K562 (cell line): ENCODE measurements at regions not wholly inside any gene's neighbourhood (a gene's known extent, or its start where the extent isn't known, plus 50 kb on each side); places are given as distances from the start of the nearest gene placed in this dataset.

Experiments used
- ATAC-seq: fragments of 200-7000 bp; cut with Tn5 transposase; 3 replicates; pipeline ENCODE4 v1.9.1; 2020; ENCODE audit warnings: moderate library complexity
- BruUV-seq: library from RNA; stranded (reverse); fragments of 400-500 nt; replicated peaks from 2 replicates; lab custom pipeline; 2021; lab: Mats Ljungman, UMichigan
- CTCF ChIA-PET: fragments of 300-600 bp; formaldehyde crosslinking; extraction: SDS; loops from one replicate; lab custom pipeline; 2021; ENCODE audit warnings: low intra/inter-chr PET ratio; lab: Yijun Ruan, JAX
- POLR2A ChIA-PET: fragments of 300-600, 350-650 bp; sonication (Branson Sonifier 250); formaldehyde crosslinking; extraction: SDS; loops from one replicate; lab custom pipeline; 2021; ENCODE audit warnings: antibody characterized with exemption, inconsistent platforms; lab: Yijun Ruan, JAX
- DNase-seq, 4 experiments: peaks; one replicate each; pipeline versions ENCODE4 v3.0.0 to v3.0.0-alpha.2; 2011 to 2018; ENCODE audit warnings: low spot score in 3 of 4, mixed read lengths in 3 of 4; ENCODE audit errors: extremely low read depth in 1 of 4
- FAIRE-seq: peaks from 2 replicates; lab custom pipeline; 2011; peaks lifted over from hg19 to GRCh38; lab: Jason Lieb, UNC
- H2AFZ ChIP-seq: 2 replicates; pipeline ENCODE4 v1.6.0; 2011; ENCODE audit warnings: low read depth, low read length, control low read depth, inconsistent platforms
- H3K27ac ChIP-seq: fragments of 200-600 bp; 3 replicates; pipeline ENCODE4 v1.8.0; 2011; ENCODE audit warnings: low read depth, mild to moderate bottlenecking, control low read depth, inconsistent platforms, low read length, moderate library complexity, mixed read lengths; ENCODE audit errors: extremely low read depth
- H3K27me3 ChIP-seq, 2 experiments: fragments of 300-600 bp in 1 of 2; 2 replicates in 1 of 2; 3 replicates in 1 of 2; pipeline versions ENCODE4 v1.6.0 to v1.8.0; 2011; ENCODE audit warnings: inconsistent platforms in 2 of 2, low read length in 2 of 2, mild to moderate bottlenecking in 1 of 2, mixed read lengths in 1 of 2, moderate library complexity in 1 of 2; ENCODE audit not compliant: control insufficient read depth in 2 of 2, insufficient read depth in 2 of 2
- H3K36me3 ChIP-seq: fragments of 300-600 bp; 3 replicates; pipeline ENCODE4 v1.8.0; 2011; ENCODE audit warnings: mild to moderate bottlenecking, low read length, inconsistent platforms; ENCODE audit not compliant: control insufficient read depth, insufficient read depth
- H3K4me1 ChIP-seq, 2 experiments: fragments of 200-600 bp in 1 of 2; replicated peaks in 1 of 2; 2 replicates in 1 of 2; 3 replicates in 1 of 2; pipeline versions ENCODE4 v1.5.1 to v1.8.0; 2011; ENCODE audit warnings: inconsistent platforms in 2 of 2, low read length in 2 of 2, mild to moderate bottlenecking in 1 of 2, mixed read lengths in 1 of 2, moderate library complexity in 1 of 2; ENCODE audit not compliant: control insufficient read depth in 2 of 2, insufficient read depth in 2 of 2
- H3K4me2 ChIP-seq: 2 replicates; pipeline ENCODE4 v1.6.1; 2011; ENCODE audit warnings: low read length, control low read depth, inconsistent platforms, mixed read lengths; ENCODE audit not compliant: insufficient read depth
- H3K4me3 ChIP-seq: fragments of 200-600 bp; sonication (generic), shearing (Covaris generic); 2 replicates; pipeline ENCODE4 v1.5.1; 2016; ENCODE audit warnings: control low read depth, inconsistent platforms
- H3K79me2 ChIP-seq: fragments of 200-600 bp; 3 replicates; pipeline ENCODE4 v1.8.0; 2011; ENCODE audit warnings: low read length, inconsistent platforms; ENCODE audit not compliant: control insufficient read depth, insufficient read depth
- H3K9ac ChIP-seq, 2 experiments: 2 replicates each; pipeline versions ENCODE4 v1.6.0 to v1.6.1; 2011; ENCODE audit warnings: low read depth in 2 of 2, low read length in 2 of 2, control low read depth in 1 of 2, inconsistent platforms in 1 of 2, mild to moderate bottlenecking in 1 of 2, mixed read lengths in 1 of 2; ENCODE audit not compliant: insufficient read depth in 1 of 2
- H3K9me1 ChIP-seq: one replicate; pipeline ENCODE4 v1.6.0; 2011; ENCODE audit warnings: inconsistent platforms, mild to moderate bottlenecking, low read length, moderate library complexity; ENCODE audit not compliant: control insufficient read depth, insufficient read depth
- H3K9me3 ChIP-seq: replicated peaks from 2 replicates; pipeline ENCODE4 v1.5.1; 2011; ENCODE audit warnings: low read depth, low read length, inconsistent platforms; ENCODE audit not compliant: control insufficient read depth, insufficient read depth
- H4K20me1 ChIP-seq: replicated peaks from 2 replicates; pipeline ENCODE4 v1.6.1; 2011; ENCODE audit warnings: low read length, inconsistent platforms, mixed read lengths; ENCODE audit not compliant: control insufficient read depth, insufficient read depth
- ETV6 ChIP-seq, 3 experiments: fragments of 150-350 bp in 1 of 3; sonication (generic) in 1 of 3; formaldehyde crosslinking in 1 of 3; IDR thresholded peaks; 2 replicates each; pipeline versions ENCODE4 v1.6.1 to v1.8.0; 2014 to 2022; ENCODE audit warnings: borderline replicate concordance in 2 of 3, low read depth in 2 of 3, antibody characterized with exemption in 1 of 3, low read length in 1 of 3, mild to moderate bottlenecking in 1 of 3, missing genetic modification reagents in 1 of 3
- HSF4 ChIP-seq: fragments of 250-450 bp; sonication (Bioruptor Pico); IDR thresholded peaks from 2 replicates; pipeline ENCODE4 v2.1.2; 2022; ENCODE audit warnings: mild to moderate bottlenecking, moderate library complexity, borderline replicate concordance
- MBD2 ChIP-seq: sonication (generic); IDR thresholded peaks from 2 replicates; pipeline ENCODE4 v1.6.1; 2016; ENCODE audit warnings: low read depth, borderline replicate concordance
- MCM3 ChIP-seq: fragments of 450-650 bp; IDR thresholded peaks from 2 replicates; pipeline ENCODE4 v1.6.1; 2016
- MTA2 ChIP-seq: fragments of 450-650 bp; IDR thresholded peaks from 2 replicates; pipeline ENCODE4 v1.6.1; 2016; ENCODE audit warnings: low read depth
- NCOA2 ChIP-seq, 2 experiments: fragments of 450-650 bp; IDR thresholded peaks; 2 replicates each; pipeline ENCODE4 v1.6.1; 2018; ENCODE audit warnings: mild to moderate bottlenecking in 2 of 2, moderate library complexity in 1 of 2; ENCODE audit not compliant: partially characterized antibody in 2 of 2
- PHF8 ChIP-seq: fragments of 200-600 bp; sonication (generic); IDR thresholded peaks from 2 replicates; pipeline ENCODE4 v1.6.1; 2012; ENCODE audit warnings: mixed run types, mild to moderate bottlenecking, inconsistent platforms, low read length, moderate library complexity, borderline replicate concordance
- STAT5A ChIP-seq: IDR thresholded peaks from 2 replicates; pipeline ENCODE4 v1.6.1; 2012; ENCODE audit warnings: low read length, inconsistent platforms, borderline replicate concordance
- TSC22D4 ChIP-seq: fragments of 450-650 bp; IDR thresholded peaks from 2 replicates; pipeline ENCODE4 v1.6.1; 2016; ENCODE audit warnings: missing genetic modification characterization, missing biosample characterization, control low read depth
- UBTF ChIP-seq, 2 experiments: IDR thresholded peaks; 2 replicates each; pipeline ENCODE4 v1.6.1; 2012; ENCODE audit warnings: improper control_type of control experiment in 2 of 2, low read depth in 2 of 2, low read length in 2 of 2, borderline replicate concordance in 1 of 2
- ZNF140 ChIP-seq: fragments of 250-450 bp; sonication (Bioruptor Pico); IDR thresholded peaks from 2 replicates; pipeline ENCODE4 v1.8.0; 2021; ENCODE audit warnings: moderate library complexity, mild to moderate bottlenecking, inconsistent platforms
- ZNF143 ChIP-seq: sonication (generic); formaldehyde crosslinking; IDR thresholded peaks from 2 replicates; pipeline ENCODE4 v1.9.0; 2022; ENCODE audit warnings: mild to moderate bottlenecking, missing genetic modification reagents
- ZNF165 ChIP-seq: fragments of 250-450 bp; sonication (Bioruptor Pico); IDR thresholded peaks from 2 replicates; pipeline ENCODE4 v1.4.0; 2020; ENCODE audit warnings: borderline replicate concordance
- ZNF232 ChIP-seq: sonication (generic); formaldehyde crosslinking; IDR thresholded peaks from 2 replicates; pipeline ENCODE4 v1.8.0; 2022; ENCODE audit warnings: mild to moderate bottlenecking, missing genetic modification reagents
- ZNF639 ChIP-seq, 2 experiments: fragments of 200-800 bp in 1 of 2; sonication (Bioruptor generic) in 1 of 2; sonication (generic) in 1 of 2; formaldehyde crosslinking in 1 of 2; IDR thresholded peaks in 1 of 2; conservative IDR thresholded peaks in 1 of 2; 2 replicates each; pipeline versions ENCODE4 v1.5.0 to v1.6.1; 2016 to 2020; ENCODE audit warnings: missing compliant biosample characterization in 1 of 2, missing genetic modification characterization in 1 of 2, missing genetic modification reagents in 1 of 2
- ZNF740 ChIP-seq, 3 experiments: fragments of 200-800 bp in 1 of 3; sonication (Bioruptor generic) in 1 of 3; sonication (generic) in 1 of 3; formaldehyde crosslinking in 1 of 3; IDR thresholded peaks; 2 replicates each; pipeline versions ENCODE4 v1.6.1 to v1.8.0; 2016 to 2022; ENCODE audit warnings: mild to moderate bottlenecking in 2 of 3, missing compliant biosample characterization in 2 of 3, missing genetic modification characterization in 2 of 3, missing genetic modification reagents in 1 of 3
- ZNF780A ChIP-seq: fragments of 250-450 bp; sonication (Bioruptor Pico); IDR thresholded peaks from 2 replicates; pipeline ENCODE4 v1.5.0; 2021; ENCODE audit warnings: mild to moderate bottlenecking
- WGBS: fragments of 100-300 bp; shearing (Covaris generic); methylation state at CpG from one replicate; pipeline ENCODE4 v1.1.6; 2016; ENCODE audit warnings: low coverage, mixed read lengths; ENCODE audit not compliant: insufficient coverage; ENCODE audit errors: missing lambda C conversion rate; 5-methylcytosine and 5-hydroxymethylcytosine counted together
- in situ Hi-C: fragments of 300-500 bp; cut with MboI; formaldehyde crosslinking; loops from 4 replicates; pipeline ENCODE4 v1.15.0; 2018; ENCODE audit warnings: inconsistent platforms, mixed read lengths
- intact Hi-C: fragments of 100-400 bp; cut with micrococcal nuclease; formaldehyde crosslinking; loops from 2 replicates; pipeline ENCODE4 v1.14.2; 2022

DNA sequence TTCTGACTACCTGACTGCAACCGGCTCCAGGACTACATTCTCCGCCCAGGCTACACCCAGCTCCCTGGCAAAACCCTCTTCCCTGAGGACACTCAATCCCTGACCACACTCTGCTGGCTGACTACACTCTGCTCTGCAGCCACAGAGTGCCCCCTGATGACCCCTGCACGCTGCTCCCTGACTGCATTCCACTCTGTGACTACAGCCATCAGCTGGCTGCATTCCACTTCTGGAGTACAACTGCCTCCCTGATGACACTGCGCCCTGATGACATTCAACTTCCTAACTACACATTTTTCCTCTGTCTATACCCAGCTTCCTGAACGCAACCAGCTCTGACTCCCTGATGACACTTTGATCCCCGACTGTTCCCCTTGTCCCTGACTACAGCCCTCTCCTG lies 71.3 kb upstream of the NRXN1 start (continued):
- TF ChIP-seq ZNF740 (CRISPR knock-in tag; IDR thresholded peaks at IDR 0.05) (no peak), ZNF740 (tag; IDR thresholded peaks at IDR 0.05) (no peak), MCM3 (no peak), ETV6 (IDR thresholded peaks at IDR 0.05; ENCODE audit: borderline replicate concordance in 1 of 2, low read depth in 2 of 2, low read length in 1 of 2) (no peak), ETV6 (CRISPR knock-in tag; IDR thresholded peaks at IDR 0.05; ENCODE audit: borderline replicate concordance) (no peak), ZNF232 (CRISPR knock-in tag) (no peak)

DNA sequence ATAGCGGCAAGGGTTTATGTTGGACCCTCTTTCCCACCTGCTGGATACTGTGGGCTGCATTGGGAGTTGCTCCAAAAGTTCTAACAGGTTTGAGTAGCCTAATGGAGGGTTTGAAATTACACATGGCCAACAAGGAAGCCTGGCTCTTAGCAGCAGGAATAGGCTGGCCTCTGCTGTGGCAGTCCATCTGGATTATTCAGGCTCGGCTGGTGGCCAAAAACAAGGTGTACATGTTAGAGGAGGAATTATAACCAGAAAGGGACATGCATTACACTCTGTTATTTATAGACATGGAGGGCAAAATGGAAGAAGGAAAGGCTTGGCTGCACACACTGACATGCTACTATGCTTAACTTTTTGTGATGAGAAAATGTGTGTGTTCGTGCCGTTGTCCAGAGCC lies 61.1 kb upstream of the NRXN1 start:
- POLR2A ChIA-PET: no interaction called here
- no peak for DNase-seq
- Histone ChIP-seq H3K9me1 (no peaks in the 10 kb centered on the region), H4K20me1 (no peaks in the 10 kb centered on the region), H3K79me2 (no peaks in the 10 kb centered on the region), H3K4me1 (no peaks in the 10 kb centered on the region), H3K9me3 (0 out of 2 replicates have a peak, but pooled peaks cover 2% of the 10 kb centered on the region), H3K4me2 (no peak overlapping the region), H3K9ac (no peak overlapping the region), H3K4me3 (no peak overlapping the region), H3K27me3 (no peaks in the 10 kb centered on the region), H3K27ac (no peak overlapping the region), H2AFZ (no peak overlapping the region), H3K36me3 (no peaks in the 10 kb centered on the region)
- no peak for ATAC-seq
- in situ Hi-C loops (no loop called here), intact Hi-C loops (no loop called here)
- CTCF ChIA-PET: no interaction called here
- 0% methylated on average over 4 of the region's 4 CpGs for WGBS
- BruUV-seq: no TSS peak
- no peak for FAIRE-seq
- TF ChIP-seq ZNF639 (CRISPR knock-in tag; conservative IDR thresholded peaks at IDR 0.05 in 1 of 2, IDR thresholded peaks at IDR 0.05 in 1 of 2) (no peak), HSF4 (CRISPR knock-in tag) (no peak), TSC22D4 (no peak), ZNF140 (CRISPR knock-in tag) (no peak), ZNF165 (CRISPR knock-in tag) (no peak), ZNF143 (CRISPR knock-in tag) (no peak), UBTF (IDR thresholded peaks at IDR 0.05; ENCODE audit: borderline replicate concordance in 1 of 2, low read depth in 2 of 2, low read length in 2 of 2) (no peak), NCOA2 (IDR thresholded peaks at IDR 0.05; ENCODE audit: partially characterized antibody in 2 of 2) (no peak), PHF8 (no peak), ZNF780A (CRISPR knock-in tag) (no peak), MBD2 (no peak), MTA2 (no peak), STAT5A (no peak)
